NCI-H1417 (cell line): ENCODE measurements at regions not wholly inside any gene's neighbourhood (a gene's known extent, or its start where the extent isn't known, plus 50 kb on each side); places are given as distances from the start of the nearest gene placed in this dataset.
"Not testable (repeated sequence)": the region's sequence is repeated elsewhere in the genome, so short reads cannot be mapped to it uniquely, and the experiment has no call there.

Experiments used
- DNase-seq, 3 experiments: peaks; one replicate each; lab custom pipeline; 2025; lab: John Stamatoyannopoulos, UW

GRCh38 chr3:28950614-28951013, 330.3 kb upstream of the RBMS3 start:
- no peak for DNase-seq

GRCh38 chr3:28951772-28952556, 328.9 kb upstream of the RBMS3 start:
- peak in 1 of 3 experiments; percentile 0 for DNase-seq

- no peak for DNase-seq
Observed at GRCh38 chr3:28958656-28959055, 322.2 kb upstream of the RBMS3 start.

- DNase-seq = no peak
Observed at GRCh38 chr3:28971156-28971555, 309.7 kb upstream of the RBMS3 start.

- DNase-seq = no peak
Observed at GRCh38 chr3:28972921-28973320, 307.9 kb upstream of the RBMS3 start.

- DNase-seq = no peak
Observed at GRCh38 chr3:28973609-28974008, 307.3 kb upstream of the RBMS3 start.

- no peak for DNase-seq
Observed at GRCh38 chr3:28978092-28978491, 302.8 kb upstream of the RBMS3 start.

GRCh38 chr3:28980131-28980530, 300.7 kb upstream of the RBMS3 start:
- no peak for DNase-seq

- DNase-seq = no peak
Observed at GRCh38 chr3:28980631-28981030, 300.2 kb upstream of the RBMS3 start.

- no peak for DNase-seq
Observed at GRCh38 chr3:28982906-28983305, 298.0 kb upstream of the RBMS3 start.

- no peak for DNase-seq
Observed at GRCh38 chr3:28986922-28987321, 293.9 kb upstream of the RBMS3 start.

- no peak for DNase-seq
Observed at GRCh38 chr3:28989646-28990089, 291.2 kb upstream of the RBMS3 start.

GRCh38 chr3:28994161-28994905, 286.5 kb upstream of the RBMS3 start:
- no peak for DNase-seq

GRCh38 chr3:29004885-29005599, 275.8 kb upstream of the RBMS3 start:
- no peak for DNase-seq

- no peak for DNase-seq
Observed at GRCh38 chr3:29005862-29006261, 275.0 kb upstream of the RBMS3 start.

- DNase-seq = peak in 1 of 3 experiments; percentile 42
Observed at GRCh38 chr3:29011441-29011840, 269.4 kb upstream of the RBMS3 start.

GRCh38 chr3:29011966-29012365, 268.9 kb upstream of the RBMS3 start:
- peak in 1 of 3 experiments; percentile 5 for DNase-seq

- no peak for DNase-seq
Observed at GRCh38 chr3:29022976-29023375, 257.9 kb upstream of the RBMS3 start.

- DNase-seq = no peak
Observed at GRCh38 chr3:29026286-29026685, 254.6 kb upstream of the RBMS3 start.

- DNase-seq = no peak
Observed at GRCh38 chr3:29026959-29027358, 253.9 kb upstream of the RBMS3 start.

- DNase-seq = not testable (repeated sequence)
Observed at GRCh38 chr3:29031175-29031574, 249.7 kb upstream of the RBMS3 start.

- DNase-seq = no peak
Observed at GRCh38 chr3:29033511-29033910, 247.4 kb upstream of the RBMS3 start.

GRCh38 chr3:29050155-29050554, 230.7 kb upstream of the RBMS3 start:
- no peak for DNase-seq
